Activated CD4-positive, alpha-beta T cell treated with anti-CD3 and anti-CD28 coated beads for 4 hours (primary cell): ENCODE measurements at regions not wholly inside any gene's neighbourhood (a gene's known extent, or its start where the extent isn't known, plus 50 kb on each side); places are given as distances from the start of the nearest gene placed in this dataset.

Experiments used
- DNase-seq, 2 donors: peaks; one replicate each; pipeline ENCODE4 v3.0.0-alpha.2; 2020

- DNase-seq, result no peak
These were observed 1094.0 kb upstream of the KLHL29 start for GRCh38 chr2:22290909-22291473.

- no peak for DNase-seq
These were observed 1083.8 kb upstream of the KLHL29 start for GRCh38 chr2:22301228-22301627.

- no peak for DNase-seq
These were observed 1058.7 kb upstream of the KLHL29 start for GRCh38 chr2:22326250-22326649.

- DNase-seq, result no peak
These were observed 1055.5 kb upstream of the KLHL29 start for GRCh38 chr2:22329211-22330154.

- no peak for DNase-seq
These were observed 1048.6 kb upstream of the KLHL29 start for GRCh38 chr2:22336414-22336813.

- DNase-seq, result no peak
These were observed 1044.3 kb upstream of the KLHL29 start for GRCh38 chr2:22340716-22341115.

GRCh38 chr2:22347306-22347705 is 1037.7 kb upstream of the KLHL29 start:
- DNase-seq, result no peak

- no peak for DNase-seq
These were observed 1034.4 kb upstream of the KLHL29 start for GRCh38 chr2:22350621-22351020.

GRCh38 chr2:22355816-22356433 is 1029.1 kb upstream of the KLHL29 start:
- DNase-seq, result peak; percentile 3 to 14

GRCh38 chr2:22359071-22359672 is 1025.8 kb upstream of the KLHL29 start:
- DNase-seq, result no peak

GRCh38 chr2:22360735-22361374 is 1024.1 kb upstream of the KLHL29 start:
- no peak for DNase-seq

GRCh38 chr2:22361571-22361970 is 1023.4 kb upstream of the KLHL29 start:
- no peak for DNase-seq

- no peak for DNase-seq
These were observed 1009.9 kb upstream of the KLHL29 start for GRCh38 chr2:22375096-22375495.

GRCh38 chr2:22377268-22377667 is 1007.7 kb upstream of the KLHL29 start:
- DNase-seq, result no peak

- no peak for DNase-seq
These were observed 1002.4 kb upstream of the KLHL29 start for GRCh38 chr2:22382479-22383169.

GRCh38 chr2:22397847-22398246 is 987.1 kb upstream of the KLHL29 start:
- DNase-seq, result no peak

- DNase-seq, result no peak
These were observed 981.2 kb upstream of the KLHL29 start for GRCh38 chr2:22403748-22404147.

GRCh38 chr2:22406625-22407024 is 978.4 kb upstream of the KLHL29 start:
- DNase-seq, result no peak

- no peak for DNase-seq
These were observed 964.9 kb upstream of the KLHL29 start for GRCh38 chr2:22420076-22420475.

GRCh38 chr2:22442051-22442450 is 942.9 kb upstream of the KLHL29 start:
- no peak for DNase-seq

GRCh38 chr2:22444281-22444680 is 940.7 kb upstream of the KLHL29 start:
- DNase-seq, result no peak

- no peak for DNase-seq
These were observed 935.3 kb upstream of the KLHL29 start for GRCh38 chr2:22449696-22450095.
